NOMO-1 treated with dmso at 0.1 percent for 144 hours (cell line): ENCODE measurements at regions not wholly inside any gene's neighbourhood (a gene's known extent, or its start where the extent isn't known, plus 50 kb on each side); places are given as distances from the start of the nearest gene placed in this dataset.
"Not testable (repeated sequence)": the region's sequence is repeated elsewhere in the genome, so short reads cannot be mapped to it uniquely, and the experiment has no call there.

Experiments used
- DNase-seq: peaks from one replicate; lab custom pipeline; 2025; ENCODE audit not compliant: unreplicated experiment; lab: John Stamatoyannopoulos, UW

GRCh38 chr6:115121513-115121912 is 778.7 kb upstream of the HS3ST5 start:
- DNase-seq: not testable (repeated sequence)

GRCh38 chr6:115120391-115120790 is 777.6 kb upstream of the HS3ST5 start:
- peak; percentile 62 for DNase-seq

- no peak for DNase-seq
These were observed 748.6 kb upstream of the HS3ST5 start for GRCh38 chr6:115091461-115091860.

- DNase-seq: no peak
These were observed 735.7 kb upstream of the HS3ST5 start for GRCh38 chr6:115078555-115078954.

- no peak for DNase-seq
These were observed 729.1 kb upstream of the HS3ST5 start for GRCh38 chr6:115071962-115072361.

- DNase-seq: no peak
These were observed 725.0 kb upstream of the HS3ST5 start for GRCh38 chr6:115067690-115068447.

- DNase-seq: no peak
These were observed 721.9 kb upstream of the HS3ST5 start for GRCh38 chr6:115064680-115065079.

- DNase-seq: no peak
These were observed 717.8 kb upstream of the HS3ST5 start for GRCh38 chr6:115060581-115060980.

- DNase-seq: peak; percentile 71
These were observed 715.8 kb upstream of the HS3ST5 start for GRCh38 chr6:115058414-115059211.

GRCh38 chr6:115055579-115055978 is 712.8 kb upstream of the HS3ST5 start:
- DNase-seq: no peak

GRCh38 chr6:115054242-115054641 is 711.4 kb upstream of the HS3ST5 start:
- DNase-seq: not testable (repeated sequence)

GRCh38 chr6:115053169-115053860 is 710.5 kb upstream of the HS3ST5 start:
- DNase-seq: no peak

- no peak for DNase-seq
These were observed 673.8 kb upstream of the HS3ST5 start for GRCh38 chr6:115016593-115016992.

- no peak for DNase-seq
These were observed 662.2 kb upstream of the HS3ST5 start for GRCh38 chr6:115004982-115005381.

GRCh38 chr6:115004204-115004603 is 661.4 kb upstream of the HS3ST5 start:
- DNase-seq: no peak

- no peak for DNase-seq
These were observed 659.0 kb upstream of the HS3ST5 start for GRCh38 chr6:115001731-115002350.

- no peak for DNase-seq
These were observed 657.9 kb upstream of the HS3ST5 start for GRCh38 chr6:115000736-115001135.

GRCh38 chr6:114998492-114998891 is 655.7 kb upstream of the HS3ST5 start:
- DNase-seq: no peak

- DNase-seq: no peak
These were observed 655.0 kb upstream of the HS3ST5 start for GRCh38 chr6:114997813-114998292.

GRCh38 chr6:114995526-114995925 is 652.7 kb upstream of the HS3ST5 start:
- DNase-seq: no peak
